Colonic mucosa (tissue), 4 donors: ENCODE measurements at regions not wholly inside any gene's neighbourhood (a gene's known extent, or its start where the extent isn't known, plus 50 kb on each side); places are given as distances from the start of the nearest gene placed in this dataset.

Experiments
- DNase-seq: peaks from one replicate; pipeline ENCODE4 v3.0.0-alpha.2; 2020
- H3K27ac ChIP-seq: fragments of 200-600 bp; one replicate; pipeline ENCODE4 v1.8.0; 2021
- H3K27me3 ChIP-seq: fragments of 200-600 bp; one replicate; pipeline ENCODE4 v1.8.0; 2021
- H3K36me3 ChIP-seq: fragments of 200-600 bp; one replicate; pipeline ENCODE4 v1.8.0; 2021
- H3K4me1 ChIP-seq: fragments of 200-600 bp; one replicate; pipeline ENCODE4 v1.8.0; 2021; ENCODE audit warnings: mild to moderate bottlenecking
- H3K4me3 ChIP-seq: fragments of 200-600 bp; one replicate; pipeline ENCODE4 v1.8.0; 2021
- H3K9ac ChIP-seq, 2 donors: one replicate each; pipeline ENCODE4 v1.7.0; 2013; ENCODE audit warnings: control low read depth in 2 of 2, low read depth in 2 of 2, low read length in 2 of 2
- H3K9me3 ChIP-seq: fragments of 200-600 bp; one replicate; pipeline ENCODE4 v1.8.0; 2021
- CTCF ChIP-seq: fragments of 200-600 bp; IDR thresholded peaks from one replicate; pipeline ENCODE4 v1.8.0; 2022; ENCODE audit warnings: antibody characterized with exemption, mild to moderate bottlenecking
- intact Hi-C: fragments of 100-400 bp; cut with DNase I; formaldehyde crosslinking; loops from one replicate; pipeline ENCODE4 v1.14.1; 2022
- donor health status: healthy.
- donor health status: DM: no; HTN: no; CAD: no.
- donor health status: DM: no; HTN: no; CAD: no.

- DNase-seq: no peak
- Histone ChIP-seq H3K9ac (no peak overlapping the region), H3K27ac (no peak overlapping the region), H3K4me3 (no peak overlapping the region), H3K27me3 (no peaks in the 10 kb centered on the region), H3K36me3 (no peaks in the 10 kb centered on the region), H3K4me1 (no peaks in the 10 kb centered on the region), H3K9me3 (no peaks in the 10 kb centered on the region)
- no peak for TF ChIP-seq CTCF
- intact Hi-C loops: no loop called here
Observed at GRCh38 chr22:49545606-49546005, 282.1 kb downstream of the BRD1 start.

GRCh38 chr22:49544286-49544685 is 283.4 kb downstream of the BRD1 start:
- Histone ChIP-seq H3K4me1 (no peaks in the 10 kb centered on the region), H3K9me3 (no peaks in the 10 kb centered on the region), H3K27ac (no peak overlapping the region), H3K36me3 (no peaks in the 10 kb centered on the region), H3K9ac (no peak overlapping the region), H3K4me3 (no peak overlapping the region), H3K27me3 (no peaks in the 10 kb centered on the region)
- intact Hi-C loops: no loop called here
- DNase-seq: no peak
- no peak for TF ChIP-seq CTCF

- Histone ChIP-seq H3K4me1 (no peaks in the 10 kb centered on the region), H3K27ac (no peak overlapping the region), H3K4me3 (no peak overlapping the region), H3K9ac (no peak overlapping the region), H3K9me3 (no peaks in the 10 kb centered on the region), H3K36me3 (no peaks in the 10 kb centered on the region), H3K27me3 (no peaks in the 10 kb centered on the region)
- no peak for TF ChIP-seq CTCF
- DNase-seq: no peak
- intact Hi-C loops: no loop called here
Observed at GRCh38 chr22:49543876-49544275, 283.8 kb downstream of the BRD1 start.

- DNase-seq: no peak
- Histone ChIP-seq H3K27me3 (no peaks in the 10 kb centered on the region), H3K4me3 (no peak overlapping the region), H3K4me1 (no peaks in the 10 kb centered on the region), H3K27ac (no peak overlapping the region), H3K9me3 (no peaks in the 10 kb centered on the region), H3K36me3 (no peaks in the 10 kb centered on the region), H3K9ac (no peak overlapping the region)
- intact Hi-C loops: no loop called here
- no peak for TF ChIP-seq CTCF
Observed at GRCh38 chr22:49541693-49542230, 285.9 kb downstream of the BRD1 start.

GRCh38 chr22:49540913-49541692 is 286.6 kb downstream of the BRD1 start:
- Histone ChIP-seq H3K36me3 (no peaks in the 10 kb centered on the region), H3K9ac (no peak overlapping the region), H3K27me3 (no peaks in the 10 kb centered on the region), H3K4me1 (no peaks in the 10 kb centered on the region), H3K4me3 (no peak overlapping the region), H3K27ac (no peak overlapping the region), H3K9me3 (no peaks in the 10 kb centered on the region)
- intact Hi-C loops: no loop called here
- TF ChIP-seq CTCF: no peak
- no peak for DNase-seq
